PFSK-1 (cell line): ENCODE measurements at regions not wholly inside any gene's neighbourhood (a gene's known extent, or its start where the extent isn't known, plus 50 kb on each side); places are given as distances from the start of the nearest gene placed in this dataset.

Source experiments
- FOXP2 ChIP-seq: optimal IDR thresholded peaks from 2 replicates; pipeline ENCODE3; 2011; ENCODE audit warnings: borderline replicate concordance, control low read depth, inconsistent platforms; ENCODE audit not compliant: insufficient read depth; ENCODE audit errors: extremely low read length, extremely low read depth
- POLR2AphosphoS5 ChIP-seq: IDR thresholded peaks from 2 replicates; pipeline ENCODE4 v1.6.1; 2012; ENCODE audit warnings: low read depth, mild to moderate bottlenecking, control low read depth, low read length, moderate library complexity
- REST ChIP-seq, 2 experiments: IDR thresholded peaks; 2 replicates each; pipeline versions ENCODE4 v1.6.1 to v1.8.0; 2011 to 2012; ENCODE audit warnings: low read depth in 2 of 2, low read length in 2 of 2, control low read depth in 1 of 2, inconsistent platforms in 1 of 2, mild to moderate bottlenecking in 1 of 2, moderate library complexity in 1 of 2; ENCODE audit not compliant: insufficient read depth in 1 of 2
- SIN3A ChIP-seq: IDR thresholded peaks from 2 replicates; pipeline ENCODE4 v1.6.1; 2012; ENCODE audit warnings: mild to moderate bottlenecking, low read length, moderate library complexity, borderline replicate concordance; ENCODE audit not compliant: insufficient read depth
- TAF1 ChIP-seq: IDR thresholded peaks from 2 replicates; pipeline ENCODE4 v1.6.1; 2012; ENCODE audit warnings: low read length, control low read depth, borderline replicate concordance; ENCODE audit not compliant: insufficient read depth

DNA sequence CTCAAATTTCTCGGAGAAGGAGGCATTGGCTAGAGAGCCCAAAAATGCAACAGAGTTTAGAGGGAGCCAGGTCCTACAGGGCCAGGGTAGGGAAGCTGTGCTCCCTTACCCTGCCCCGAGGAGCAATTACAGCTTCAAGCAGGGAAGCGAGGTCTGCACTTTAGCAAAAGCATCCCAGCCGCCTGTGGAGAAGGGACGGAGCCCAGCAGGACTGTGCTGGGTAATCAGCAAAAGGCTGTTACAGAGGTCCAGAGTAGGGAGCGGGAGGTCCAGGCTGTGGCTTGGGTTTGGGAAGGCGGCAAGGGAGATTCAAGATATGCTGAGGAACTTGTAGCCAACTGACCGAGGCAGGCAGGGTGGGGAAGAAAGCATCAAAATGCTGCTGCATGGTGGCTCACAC, 162.6 kb downstream of the TMEM132E start:
- TF ChIP-seq POLR2AphosphoS5: no peak
- no peak for TF ChIP-seq TAF1
- TF ChIP-seq REST (IDR thresholded peaks at IDR 0.05; ENCODE audit: insufficient read depth in 1 of 2, low read depth in 2 of 2, low read length in 2 of 2): no peak
- TF ChIP-seq FOXP2: no peak
- no peak for TF ChIP-seq SIN3A
